HG03039 (cell line): ENCODE measurements at regions not wholly inside any gene's neighbourhood (a gene's known extent, or its start where the extent isn't known, plus 50 kb on each side); places are given as distances from the start of the nearest gene placed in this dataset.

Experiments used
- ATAC-seq: cut with Tn5 transposase; IDR thresholded peaks from one replicate; pipeline ENCODE4 v1.9.1; 2021; ENCODE audit warnings: mild to moderate bottlenecking, moderate library complexity; ENCODE audit not compliant: unreplicated experiment

DNA sequence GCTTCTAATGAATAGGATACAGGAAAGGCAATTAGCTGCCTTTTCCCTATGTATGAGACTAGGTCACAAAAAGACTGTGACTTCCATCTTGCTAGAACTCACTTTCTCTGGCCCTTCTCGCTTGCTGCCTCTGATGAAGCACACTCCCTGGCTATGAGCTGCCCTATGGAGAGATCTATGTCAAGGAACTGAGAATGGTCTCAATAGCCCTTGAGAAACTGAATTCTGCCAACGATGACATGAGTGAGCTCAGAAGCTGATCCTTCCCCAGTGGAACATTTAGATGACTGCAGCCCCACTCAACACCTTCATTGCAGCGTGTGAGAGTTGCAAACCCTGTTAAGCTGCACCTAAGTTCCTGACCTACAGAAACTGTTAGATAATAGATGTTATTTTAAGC lies 309.8 kb downstream of the COG6 start:
- ATAC-seq: no peak

DNA sequence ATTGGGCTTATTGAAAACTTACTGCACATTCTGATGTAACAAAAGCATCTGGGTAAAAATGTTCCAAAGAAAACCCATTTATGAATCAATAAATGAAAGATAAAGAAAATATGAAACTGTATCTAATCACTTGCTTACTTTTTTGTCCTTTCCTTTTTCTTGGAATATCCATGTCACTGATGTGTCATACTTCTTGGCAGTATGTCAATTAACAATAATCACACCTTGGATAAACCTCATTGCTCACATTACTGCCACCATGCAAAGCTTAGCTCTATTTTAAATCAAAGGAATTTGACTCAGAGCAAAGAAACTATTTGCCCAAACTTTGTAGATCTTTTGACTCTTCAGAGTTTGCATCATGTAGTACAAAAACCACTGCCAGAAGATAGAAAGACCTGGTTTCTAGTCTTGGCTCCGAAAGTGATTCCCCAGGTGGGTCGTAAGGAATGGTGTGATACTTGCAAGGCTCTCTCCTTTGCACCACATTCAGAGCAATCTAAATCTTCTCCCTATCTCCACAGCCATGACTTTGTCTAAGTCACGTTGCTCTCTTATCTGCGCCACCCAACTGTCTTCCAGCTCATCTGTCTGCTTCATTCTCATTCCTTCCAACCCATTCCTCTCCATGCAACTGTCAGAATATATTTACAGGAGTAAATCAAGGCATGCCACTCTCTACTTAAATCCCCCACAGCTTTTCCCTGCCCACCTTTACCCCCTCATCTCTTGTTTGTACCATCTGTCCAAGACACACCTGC lies 311.9 kb downstream of the COG6 start:
- ATAC-seq: no peak

DNA sequence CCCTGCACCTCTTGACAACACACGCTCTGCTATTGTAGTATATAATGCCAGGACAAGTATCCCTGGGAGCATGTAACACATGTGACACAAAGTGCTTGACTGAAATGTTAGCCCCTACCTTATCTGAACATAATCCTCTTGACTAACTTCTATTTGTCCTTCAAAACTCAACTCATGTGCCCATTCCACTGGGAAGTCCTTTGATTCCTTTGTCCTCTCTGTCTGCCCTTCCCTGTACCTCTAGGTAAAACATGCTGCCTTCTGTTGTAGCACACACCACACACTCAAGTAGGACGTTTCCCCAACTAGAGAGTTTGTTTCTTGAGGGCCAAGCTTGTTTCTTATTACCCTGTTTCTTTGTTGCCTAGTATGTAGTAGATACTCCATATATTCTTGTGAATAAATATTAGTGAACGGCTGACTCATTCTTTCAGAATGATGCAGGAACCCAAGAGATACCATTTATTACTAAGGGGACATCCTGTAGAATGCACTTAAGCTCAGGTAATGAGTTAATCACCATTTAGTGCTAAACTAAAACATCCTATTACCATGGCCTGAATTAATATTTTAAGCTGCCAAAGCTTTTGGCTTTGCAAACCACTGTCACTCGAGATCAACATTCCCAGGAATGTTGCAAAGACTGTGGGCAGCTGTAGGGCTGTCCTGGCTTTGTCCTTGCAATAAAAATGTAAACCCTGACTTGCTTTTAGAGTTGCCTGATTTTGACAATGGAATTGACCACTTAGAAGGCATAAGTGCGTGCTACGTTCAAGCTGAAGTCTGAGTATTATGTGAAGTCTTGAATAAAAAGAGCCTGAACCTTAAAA lies 313.4 kb downstream of the COG6 start:
- no peak for ATAC-seq

GRCh38 chr13:39970177-39970846 lies 314.9 kb downstream of the COG6 start:
- no peak for ATAC-seq

GRCh38 chr13:39971526-39971925 lies 316.1 kb downstream of the COG6 start:
- ATAC-seq: no peak

DNA sequence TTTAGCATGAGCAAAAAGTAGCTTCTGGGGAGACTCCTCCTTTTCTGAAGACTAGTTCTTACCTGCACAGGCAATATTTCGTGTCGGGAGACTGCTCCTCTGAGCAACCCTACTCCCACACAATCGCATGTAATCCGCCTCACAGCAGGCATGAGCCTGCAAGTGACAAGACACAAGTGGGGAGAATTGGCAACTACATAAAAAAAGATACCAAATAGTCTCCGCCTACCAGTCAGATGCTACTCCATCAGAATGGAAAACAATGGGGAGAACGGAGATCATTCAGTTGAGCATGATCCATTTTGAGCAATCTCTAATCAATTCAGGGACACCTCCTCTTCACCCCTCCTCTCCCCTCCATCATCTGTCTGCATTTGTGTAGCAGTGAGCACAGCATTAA lies 321.0 kb downstream of the COG6 start:
- no peak for ATAC-seq

DNA sequence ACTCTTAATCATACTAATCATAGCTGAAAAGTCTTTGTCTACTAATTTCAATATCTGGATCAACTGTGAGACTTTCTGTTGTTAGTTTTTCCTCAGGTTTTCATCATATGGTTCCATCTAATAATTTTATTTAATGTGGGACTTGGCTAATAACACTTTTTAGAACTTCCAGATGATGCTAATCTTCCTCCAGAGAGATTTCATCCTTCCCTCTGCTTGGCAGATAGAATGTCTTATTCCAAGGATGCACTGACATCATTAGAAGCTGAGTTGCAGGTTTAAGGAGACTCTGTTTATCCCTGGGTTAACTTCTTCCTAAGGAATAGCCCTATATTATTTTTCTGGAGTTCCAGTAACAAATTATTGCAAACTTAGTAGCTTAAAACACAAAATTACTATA lies 325.6 kb downstream of the COG6 start:
- no peak for ATAC-seq

GRCh38 chr13:39982745-39983144 lies 327.3 kb downstream of the COG6 start:
- ATAC-seq: no peak

DNA sequence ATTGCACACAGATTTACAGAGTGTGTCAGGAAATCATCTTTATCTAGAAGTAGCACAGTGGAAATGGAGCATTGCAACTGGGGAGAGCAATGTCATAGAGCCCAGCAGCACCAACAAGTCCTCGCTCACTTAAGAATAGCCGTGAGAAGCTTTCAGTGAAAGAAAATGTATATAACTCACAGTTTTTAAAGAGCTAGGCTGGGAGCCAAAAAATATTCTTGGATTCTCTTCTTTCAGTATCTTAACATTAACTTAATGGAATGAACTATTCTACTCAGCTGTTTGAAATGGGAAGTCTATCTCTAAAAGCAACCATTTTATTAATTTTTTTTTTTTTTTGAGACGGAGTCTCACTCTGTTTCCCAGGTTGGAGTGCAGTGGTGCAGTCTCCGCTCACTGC lies 329.6 kb downstream of the COG6 start:
- no peak for ATAC-seq

GRCh38 chr13:39988351-39988750 lies 332.9 kb downstream of the COG6 start:
- no peak for ATAC-seq

GRCh38 chr13:39998166-39998565 lies 342.7 kb downstream of the COG6 start:
- ATAC-seq: no peak

GRCh38 chr13:40002016-40002415 lies 346.6 kb downstream of the COG6 start:
- no peak for ATAC-seq

GRCh38 chr13:40013554-40013953 lies 358.1 kb downstream of the COG6 start:
- ATAC-seq: no peak

DNA sequence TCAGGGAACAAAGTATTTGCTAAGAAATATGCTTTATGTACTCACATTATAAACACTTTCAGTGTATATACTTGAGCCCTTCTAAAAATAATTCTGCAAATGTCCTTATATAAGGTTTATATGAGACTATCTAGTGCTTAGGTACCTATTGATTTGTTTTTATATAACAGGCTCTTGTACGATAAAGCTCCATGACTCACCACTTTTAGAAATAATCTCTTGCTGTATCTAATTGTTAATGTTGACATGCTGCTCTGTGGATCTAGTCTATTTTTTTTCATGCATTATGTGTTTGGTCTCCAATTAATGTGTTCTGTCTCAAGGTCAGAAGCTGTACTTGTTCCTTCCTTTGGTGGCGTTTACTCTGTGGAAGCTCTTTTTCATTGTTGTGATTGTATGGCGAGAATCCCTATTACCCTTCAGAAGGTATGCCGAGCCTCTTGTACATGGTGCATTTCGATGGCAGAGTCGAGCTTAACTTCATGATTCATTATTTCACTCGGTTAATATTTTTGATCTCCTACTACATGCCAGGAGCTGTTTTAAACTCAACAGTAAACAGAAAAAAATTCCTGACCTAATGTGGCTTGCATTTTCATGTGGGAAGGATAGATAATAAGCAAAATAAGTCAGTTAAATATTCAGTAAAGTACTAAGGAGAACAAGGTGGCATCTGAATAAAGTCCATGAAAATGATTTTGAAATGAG lies 361.6 kb downstream of the COG6 start:
- ATAC-seq: no peak

DNA sequence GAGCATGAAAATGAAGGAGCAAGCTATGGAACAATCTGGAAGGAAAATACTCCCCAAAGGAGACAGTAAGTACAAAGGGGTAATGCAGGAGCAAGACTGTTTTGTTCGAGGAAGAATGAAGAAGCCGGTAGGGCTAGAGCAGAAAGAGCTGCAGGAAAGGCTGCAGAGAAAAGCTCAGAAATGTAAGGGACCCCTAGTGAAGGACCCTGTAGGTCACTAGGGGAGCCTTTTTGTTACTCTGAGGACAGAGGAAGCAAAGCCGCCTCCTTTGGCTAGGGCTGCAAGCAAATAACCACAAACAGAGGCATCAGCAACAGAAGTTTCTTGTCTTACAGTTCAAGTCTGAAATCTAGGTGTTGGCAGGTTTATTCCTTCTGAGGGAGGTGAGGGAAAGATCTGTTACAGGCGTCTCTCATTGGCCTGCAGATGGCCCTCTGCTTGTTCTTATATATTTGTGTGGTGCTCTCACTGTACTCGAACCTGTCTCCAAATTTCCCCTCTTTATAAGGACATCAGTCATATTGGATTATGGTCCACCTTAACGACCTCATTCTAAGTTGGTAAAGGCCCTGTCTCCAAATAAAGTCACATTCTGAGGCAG lies 362.3 kb downstream of the COG6 start:
- ATAC-seq: no peak

GRCh38 chr13:40023595-40024203 lies 368.2 kb downstream of the COG6 start:
- no peak for ATAC-seq

DNA sequence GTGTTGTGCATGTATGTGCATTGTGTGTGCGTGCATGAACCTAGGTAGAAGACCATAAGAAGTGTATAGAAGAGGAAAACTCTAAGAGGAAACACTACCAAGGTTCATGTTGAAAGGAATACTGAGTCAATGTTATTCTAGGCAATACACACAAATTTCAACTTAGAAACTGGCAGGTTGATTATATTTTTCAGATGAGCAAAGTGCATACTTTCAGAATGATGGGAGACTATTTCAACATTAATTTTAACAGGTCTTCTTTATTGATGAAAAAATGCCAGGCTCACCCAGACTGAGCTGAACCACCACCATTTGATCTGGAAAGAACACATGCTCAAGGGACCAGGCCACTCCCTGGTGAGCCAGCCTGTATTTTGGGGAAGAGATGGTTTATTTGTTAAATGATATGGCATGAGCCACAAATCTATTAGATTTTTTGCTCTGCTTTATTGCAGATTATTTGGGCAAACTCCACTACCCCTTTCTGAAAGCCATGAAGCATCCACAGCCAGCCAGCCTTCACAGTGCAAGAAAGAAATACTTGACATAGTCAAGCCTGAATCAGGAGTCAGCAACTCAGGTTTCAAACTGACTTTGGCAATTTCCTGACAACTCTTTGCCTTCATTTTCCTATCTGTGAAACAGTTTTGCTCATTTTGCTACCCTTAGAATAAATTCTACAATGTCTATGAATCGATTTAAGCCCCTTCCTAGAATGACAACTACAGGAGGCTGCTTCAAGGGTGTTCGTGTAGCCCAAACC lies 368.9 kb downstream of the COG6 start:
- ATAC-seq: no peak

DNA sequence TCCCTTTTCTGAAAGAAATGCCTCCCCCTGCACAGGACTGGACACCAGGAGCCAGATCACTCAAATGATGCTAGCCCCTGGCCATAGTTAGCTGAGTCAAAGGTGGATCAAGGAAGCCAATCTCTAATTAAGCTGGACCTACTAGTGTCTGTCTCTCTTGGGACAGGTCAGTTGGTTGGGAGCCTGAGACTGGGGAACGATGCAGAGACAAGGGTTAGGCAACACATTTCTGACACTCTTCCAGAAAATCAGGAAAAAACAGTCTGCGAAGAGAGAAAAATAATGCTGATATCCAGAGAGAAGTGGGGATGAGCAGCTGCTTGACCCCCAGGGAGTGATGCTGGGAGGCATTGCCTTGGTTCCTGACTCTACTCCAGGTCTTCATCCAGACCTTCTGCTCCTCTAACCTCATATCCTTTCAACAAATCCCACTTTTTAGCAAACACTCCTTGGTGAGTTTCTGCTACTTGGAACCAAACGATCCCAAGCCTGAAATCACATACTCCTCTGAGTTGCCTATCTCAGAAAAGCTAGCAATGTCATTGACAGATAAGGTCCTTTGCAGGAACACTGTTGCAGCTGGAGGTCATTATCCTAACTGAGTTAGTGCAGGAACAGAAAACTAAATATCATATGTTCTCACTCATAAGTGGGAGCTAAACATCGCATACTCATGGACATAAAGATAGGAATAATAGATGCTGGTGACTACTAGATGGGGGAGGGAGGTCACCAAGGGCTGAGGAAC lies 369.7 kb downstream of the COG6 start:
- ATAC-seq: no peak

DNA sequence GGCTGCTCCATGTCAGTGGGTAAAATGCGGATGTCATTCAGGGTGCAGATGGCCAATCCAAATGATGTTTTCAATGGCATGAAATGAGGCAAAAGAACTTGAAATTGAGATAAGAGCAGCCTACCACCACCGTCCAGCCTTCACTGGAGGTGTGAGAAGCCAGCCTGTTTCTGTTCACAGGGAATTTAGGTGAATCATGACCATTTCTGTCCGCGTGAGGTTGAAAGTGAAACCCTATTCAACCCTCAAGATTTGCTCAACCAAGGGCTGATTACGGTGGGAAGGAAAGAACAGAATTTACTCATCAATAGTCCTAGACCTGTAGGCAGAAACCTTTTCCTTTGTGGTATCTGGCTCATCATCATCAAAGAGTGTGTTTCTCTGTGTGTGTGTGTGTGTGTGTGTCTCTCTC lies 370.7 kb downstream of the COG6 start:
- ATAC-seq: peak; percentile 96
